Hepatocyte (in vitro differentiated cells): ENCODE measurements at regions not wholly inside any gene's neighbourhood (a gene's known extent, or its start where the extent isn't known, plus 50 kb on each side); places are given as distances from the start of the nearest gene placed in this dataset.

ENCODE experiments used
- DNase-seq: peaks from one replicate; pipeline ENCODE4 v3.0.0-alpha.2; 2016; ENCODE audit warnings: low spot score
- H2AFZ ChIP-seq: fragments of 200-600 bp; sonication (generic); 2 replicates; pipeline ENCODE4 v1.6.0; 2016; ENCODE audit warnings: antibody characterized with exemption, mild to moderate bottlenecking
- H3K27ac ChIP-seq: fragments of 200-600 bp; sonication (generic); 2 replicates; pipeline ENCODE4 v1.5.1; 2016; ENCODE audit warnings: mild to moderate bottlenecking
- H3K27me3 ChIP-seq: fragments of 200-600 bp; sonication (generic); 2 replicates; pipeline ENCODE4 v1.6.1; 2016
- H3K36me3 ChIP-seq: fragments of 200-600 bp; sonication (generic); replicated peaks from 2 replicates; pipeline ENCODE4 v1.5.1; 2016; ENCODE audit warnings: low read depth; ENCODE audit not compliant: insufficient read depth
- H3K4me1 ChIP-seq: fragments of 200-600 bp; sonication (generic); 2 replicates; pipeline ENCODE4 v1.5.1; 2016; ENCODE audit warnings: mild to moderate bottlenecking, moderate library complexity; ENCODE audit not compliant: insufficient read depth
- H3K4me2 ChIP-seq: fragments of 200-600 bp; sonication (generic); 2 replicates; pipeline ENCODE4 v1.6.0; 2016
- H3K4me3 ChIP-seq: fragments of 200-600 bp; sonication (generic); 2 replicates; pipeline ENCODE4 v1.5.1; 2016; ENCODE audit warnings: mild to moderate bottlenecking
- H3K79me2 ChIP-seq: fragments of 200-600 bp; sonication (generic); 2 replicates; pipeline ENCODE4 v1.6.0; 2017; ENCODE audit warnings: mild to moderate bottlenecking
- H3K9me2 ChIP-seq: fragments of 200-600 bp; sonication (generic); replicated peaks from 2 replicates; pipeline ENCODE4 v1.6.0; 2017; ENCODE audit warnings: mild to moderate bottlenecking; ENCODE audit not compliant: insufficient read depth
- H3K9me3 ChIP-seq: fragments of 200-600 bp; sonication (generic); 2 replicates; pipeline ENCODE4 v1.5.1; 2016; ENCODE audit warnings: low read depth, mild to moderate bottlenecking
- H4K20me1 ChIP-seq: fragments of 200-600 bp; sonication (generic); 2 replicates; pipeline ENCODE4 v1.6.0; 2016; ENCODE audit warnings: mild to moderate bottlenecking; ENCODE audit not compliant: insufficient read depth, poor library complexity, severe bottlenecking
- CTCF ChIP-seq: fragments of 200-600 bp; sonication (generic); IDR thresholded peaks from 2 replicates; pipeline ENCODE4 v1.5.1; 2016; ENCODE audit warnings: antibody characterized with exemption, mild to moderate bottlenecking; ENCODE audit not compliant: poor library complexity
- EZH2 ChIP-seq: fragments of 200-600 bp; sonication (generic); IDR thresholded peaks from 2 replicates; pipeline ENCODE4 v1.6.1; 2016; ENCODE audit warnings: antibody characterized with exemption, mild to moderate bottlenecking, borderline replicate concordance
- EZH2phosphoT487 ChIP-seq: fragments of 200-600 bp; sonication (generic); IDR thresholded peaks from one replicate; pipeline ENCODE4 v1.6.1; 2018; ENCODE audit warnings: antibody characterized with exemption, mild to moderate bottlenecking, low read depth, moderate library complexity; ENCODE audit not compliant: unreplicated experiment, severe bottlenecking
- WGBS: methylation state at CpG from one replicate; pipeline ENCODE4 v1.1.6; 2016; ENCODE audit warnings: low lambda C conversion rate; ENCODE audit errors: missing lambda C conversion rate; 5-methylcytosine and 5-hydroxymethylcytosine counted together

- H3K27me3 ChIP-seq: no peaks in the 10 kb centered on the region
- no peak overlapping the region for H3K27ac ChIP-seq
- no peak overlapping the region for H2AFZ ChIP-seq
- no peak overlapping the region for H3K4me3 ChIP-seq
- no peaks in the 10 kb centered on the region for H4K20me1 ChIP-seq
- H3K79me2 ChIP-seq: no peaks in the 10 kb centered on the region
- no peaks in the 10 kb centered on the region for H3K9me2 ChIP-seq
- no peaks in the 10 kb centered on the region for H3K4me1 ChIP-seq
- WGBS: 85% methylated on average over 7 of the region's 7 CpGs
- H3K36me3 ChIP-seq: no peaks in the 10 kb centered on the region
- TF ChIP-seq EZH2 (no peak), CTCF (no peak), EZH2phosphoT487 (no peak)
- no peaks in the 10 kb centered on the region for H3K9me3 ChIP-seq
- DNase-seq: peak; percentile 24
- H3K4me2 ChIP-seq: no peak overlapping the region
Measured at GRCh38 chr6:105781248-105781647, 304.9 kb upstream of the PRDM1 start.

GRCh38 chr6:105780146-105780860 is 305.8 kb upstream of the PRDM1 start:
- H2AFZ ChIP-seq: no peak overlapping the region
- 96% methylated on average over 12 of the region's 12 CpGs for WGBS

GRCh38 chr6:105779110-105779509 is 307.0 kb upstream of the PRDM1 start:
- no peaks in the 10 kb centered on the region for H3K79me2 ChIP-seq
- H2AFZ ChIP-seq: no peak overlapping the region
- no peaks in the 10 kb centered on the region for H3K4me1 ChIP-seq
- TF ChIP-seq EZH2 (no peak), EZH2phosphoT487 (no peak), CTCF (no peak)
- H3K4me2 ChIP-seq: no peak overlapping the region
- no peaks in the 10 kb centered on the region for H3K27me3 ChIP-seq
- WGBS: 43% methylated on average over 5 of the region's 5 CpGs
- no peaks in the 10 kb centered on the region for H3K9me2 ChIP-seq
- no peaks in the 10 kb centered on the region for H3K36me3 ChIP-seq
- H3K27ac ChIP-seq: peak overlapping the region; percentile 41
- H3K9me3 ChIP-seq: no peaks in the 10 kb centered on the region
- no peak for DNase-seq
- H3K4me3 ChIP-seq: no peak overlapping the region
- H4K20me1 ChIP-seq: no peaks in the 10 kb centered on the region

More at GRCh38 chr6:105780146-105780860, 305.8 kb upstream of the PRDM1 start:
- TF ChIP-seq EZH2: no peak
- TF ChIP-seq CTCF: no peak
- TF ChIP-seq EZH2phosphoT487: no peak
- H3K9me3 ChIP-seq: no peaks in the 10 kb centered on the region
- H3K4me2 ChIP-seq: no peak overlapping the region
- H3K9me2 ChIP-seq: no peaks in the 10 kb centered on the region
- no peaks in the 10 kb centered on the region for H3K36me3 ChIP-seq
- no peak overlapping the region for H3K27ac ChIP-seq
- no peak for DNase-seq
- H3K79me2 ChIP-seq: no peaks in the 10 kb centered on the region
- H4K20me1 ChIP-seq: no peaks in the 10 kb centered on the region
- H3K4me3 ChIP-seq: no peak overlapping the region
- no peaks in the 10 kb centered on the region for H3K4me1 ChIP-seq
- H3K27me3 ChIP-seq: no peaks in the 10 kb centered on the region
